T follicular helper cell (primary cell): ENCODE measurements at regions not wholly inside any gene's neighbourhood (a gene's known extent, or its start where the extent isn't known, plus 50 kb on each side); places are given as distances from the start of the nearest gene placed in this dataset.
A peak's percentile ranks its signal among the peaks of the same experiment; 100 is the strongest.

Experiments
- DNase-seq: peaks from one replicate; pipeline ENCODE4 v3.0.0-alpha.2; 2020; ENCODE audit warnings: low read depth

GRCh38 chrX:51437521-51437920 lies 58.9 kb downstream of the NUDT11 start:
- DNase-seq: no peak

- DNase-seq: no peak
Measured at GRCh38 chrX:51435101-51435500, 61.3 kb downstream of the NUDT11 start.

- DNase-seq: no peak
Measured at GRCh38 chrX:51421972-51422597, 74.3 kb downstream of the NUDT11 start.

GRCh38 chrX:51420610-51421009 lies 75.8 kb downstream of the NUDT11 start:
- DNase-seq: peak; percentile 16

- no peak for DNase-seq
Measured at GRCh38 chrX:51408462-51408861, 75.8 kb downstream of the NUDT10 start.

- DNase-seq: no peak
Measured at GRCh38 chrX:51407520-51408409, 75.1 kb downstream of the NUDT10 start.

- DNase-seq: no peak
Measured at GRCh38 chrX:51406688-51407519, 74.3 kb downstream of the NUDT10 start.

GRCh38 chrX:51404445-51404844 lies 71.8 kb downstream of the NUDT10 start:
- DNase-seq: no peak

GRCh38 chrX:51395810-51396728 lies 63.4 kb downstream of the NUDT10 start:
- peak; percentile 62 for DNase-seq

- DNase-seq: no peak
Measured at GRCh38 chrX:51395480-51395809, 62.8 kb downstream of the NUDT10 start.
